OCI-LY1 (cell line): ENCODE measurements at regions not wholly inside any gene's neighbourhood (a gene's known extent, or its start where the extent isn't known, plus 50 kb on each side); places are given as distances from the start of the nearest gene placed in this dataset.

Experiments
- H2AFZ ChIP-seq: fragments of 200-600 bp; sonication (generic), shearing (Covaris generic); 2 replicates; pipeline ENCODE4 v1.6.0; 2014; ENCODE audit warnings: antibody characterized with exemption, mild to moderate bottlenecking, low read length
- H3F3A ChIP-seq: fragments of 200-600 bp; sonication (generic), shearing (Covaris generic); 2 replicates; pipeline ENCODE4 v1.6.0; 2014; ENCODE audit warnings: mild to moderate bottlenecking, antibody characterized with exemption, low read length, moderate library complexity; ENCODE audit not compliant: insufficient read depth
- H3K27ac ChIP-seq: fragments of 200-600 bp; sonication (generic); 2 replicates; pipeline ENCODE4 v1.5.1; 2014; ENCODE audit warnings: low read length, mixed run types, mild to moderate bottlenecking, low read depth; ENCODE audit not compliant: poor library complexity, severe bottlenecking
- H3K27me3 ChIP-seq: fragments of 200-600 bp; sonication (generic); 2 replicates; pipeline ENCODE4 v1.6.0; 2014; ENCODE audit warnings: antibody characterized with exemption, mild to moderate bottlenecking, low read length, moderate library complexity; ENCODE audit not compliant: insufficient read depth
- H3K36me3 ChIP-seq: fragments of 200-600 bp; sonication (generic); 2 replicates; pipeline ENCODE4 v1.6.1; 2014; ENCODE audit warnings: mild to moderate bottlenecking, antibody characterized with exemption, low read length, moderate library complexity, mixed read lengths; ENCODE audit not compliant: insufficient read depth
- H3K4me1 ChIP-seq: fragments of 200-600 bp; sonication (generic); 2 replicates; pipeline ENCODE4 v1.5.1; 2014; ENCODE audit warnings: mild to moderate bottlenecking, low read length, moderate library complexity; ENCODE audit not compliant: insufficient read depth, severe bottlenecking
- H3K4me2 ChIP-seq: fragments of 200-600 bp; sonication (generic), shearing (Covaris generic); 2 replicates; pipeline ENCODE4 v1.6.1; 2014; ENCODE audit warnings: low read length
- H3K4me3 ChIP-seq: fragments of 200-600 bp; sonication (generic); 2 replicates; pipeline ENCODE4 v1.5.1; 2014; ENCODE audit warnings: low read length, low read depth, mild to moderate bottlenecking, mixed read lengths; ENCODE audit not compliant: poor library complexity, severe bottlenecking
- H3K79me2 ChIP-seq: fragments of 200-600 bp; shearing (Covaris generic); 2 replicates; pipeline ENCODE4 v1.6.1; 2016; ENCODE audit warnings: mixed run types, low read length, mixed read lengths; ENCODE audit not compliant: insufficient read depth
- H3K9ac ChIP-seq: fragments of 200-600 bp; sonication (generic), shearing (Covaris generic); 2 replicates; pipeline ENCODE4 v1.6.1; 2014; ENCODE audit warnings: mild to moderate bottlenecking, low read length, mixed read lengths
- H3K9me2 ChIP-seq: fragments of 200-600 bp; sonication (generic), shearing (Covaris generic); 2 replicates; pipeline ENCODE4 v1.6.1; 2014; ENCODE audit warnings: low read depth, mild to moderate bottlenecking, low read length, mixed read lengths
- H3K9me3 ChIP-seq: fragments of 200-600 bp; shearing (Covaris generic); 2 replicates; pipeline ENCODE4 v1.6.1; 2014; ENCODE audit warnings: low read length, mixed read lengths
- H4K20me1 ChIP-seq: fragments of 200-600 bp; sonication (generic), shearing (Covaris generic); 2 replicates; pipeline ENCODE4 v1.6.0; 2016; ENCODE audit warnings: mild to moderate bottlenecking, low read length; ENCODE audit not compliant: insufficient read depth
- EZH2 ChIP-seq: fragments of 200-600 bp; sonication (generic), shearing (Covaris generic); IDR thresholded peaks from 2 replicates; pipeline ENCODE4 v1.8.0; 2017; ENCODE audit warnings: borderline replicate concordance, mixed run types, mild to moderate bottlenecking, antibody characterized with exemption, low read length, moderate library complexity, mixed read lengths
- TF ChIP-seq, protein P1 (sequence below): fragments of 200-600 bp; sonication (generic), shearing (Covaris generic); IDR thresholded peaks from 2 replicates; pipeline ENCODE4 v1.5.1; 2017; ENCODE audit warnings: mild to moderate bottlenecking, antibody characterized with exemption, low read length, moderate library complexity, mixed read lengths

DNA sequence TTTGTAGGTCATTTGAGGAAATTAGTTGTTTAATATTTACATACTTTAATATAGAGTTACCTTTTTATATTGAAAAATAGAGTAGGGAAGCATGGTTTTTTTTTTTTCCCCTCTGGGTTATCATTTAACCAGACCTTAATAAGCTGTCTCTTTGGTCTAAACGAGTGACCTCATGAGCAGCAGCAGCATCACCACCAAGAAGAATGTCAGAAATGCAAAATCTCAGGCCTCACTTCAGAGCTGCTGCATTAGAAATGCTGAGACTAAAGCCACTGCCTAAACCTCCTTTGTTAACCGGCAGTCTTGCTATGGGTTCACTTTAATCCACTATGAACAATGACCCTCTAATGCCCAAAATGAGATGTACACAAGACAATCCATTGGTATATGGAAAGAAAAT, 733.7 kb upstream of the FAM98A start:
- TF ChIP-seq EZH2 = no peak
- TF ChIP-seq, protein P1, sequence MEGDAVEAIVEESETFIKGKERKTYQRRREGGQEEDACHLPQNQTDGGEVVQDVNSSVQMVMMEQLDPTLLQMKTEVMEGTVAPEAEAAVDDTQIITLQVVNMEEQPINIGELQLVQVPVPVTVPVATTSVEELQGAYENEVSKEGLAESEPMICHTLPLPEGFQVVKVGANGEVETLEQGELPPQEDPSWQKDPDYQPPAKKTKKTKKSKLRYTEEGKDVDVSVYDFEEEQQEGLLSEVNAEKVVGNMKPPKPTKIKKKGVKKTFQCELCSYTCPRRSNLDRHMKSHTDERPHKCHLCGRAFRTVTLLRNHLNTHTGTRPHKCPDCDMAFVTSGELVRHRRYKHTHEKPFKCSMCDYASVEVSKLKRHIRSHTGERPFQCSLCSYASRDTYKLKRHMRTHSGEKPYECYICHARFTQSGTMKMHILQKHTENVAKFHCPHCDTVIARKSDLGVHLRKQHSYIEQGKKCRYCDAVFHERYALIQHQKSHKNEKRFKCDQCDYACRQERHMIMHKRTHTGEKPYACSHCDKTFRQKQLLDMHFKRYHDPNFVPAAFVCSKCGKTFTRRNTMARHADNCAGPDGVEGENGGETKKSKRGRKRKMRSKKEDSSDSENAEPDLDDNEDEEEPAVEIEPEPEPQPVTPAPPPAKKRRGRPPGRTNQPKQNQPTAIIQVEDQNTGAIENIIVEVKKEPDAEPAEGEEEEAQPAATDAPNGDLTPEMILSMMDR = no peak
- H3F3A ChIP-seq = no peaks in the 10 kb centered on the region

DNA sequence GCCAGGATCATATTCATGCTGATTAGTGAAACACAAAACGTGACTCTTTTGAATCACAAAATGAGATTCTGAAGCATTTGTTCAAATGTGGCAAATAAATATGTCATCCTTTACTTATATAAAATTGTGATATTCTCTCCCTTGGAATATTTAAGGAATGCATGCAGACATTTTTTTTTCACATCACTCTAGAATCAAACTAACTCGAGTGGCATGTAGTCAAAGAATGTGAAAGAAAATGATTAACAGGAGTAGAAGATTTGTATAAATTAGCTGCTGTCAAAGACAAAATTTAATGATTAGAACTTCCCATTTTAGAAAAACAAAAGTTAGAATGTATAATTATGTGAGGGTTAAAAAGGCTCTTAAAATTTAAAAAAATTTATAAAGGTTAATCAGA, 721.0 kb upstream of the FAM98A start:
- Histone ChIP-seq H3K79me2 (no peaks in the 10 kb centered on the region), H3K9ac (no peak overlapping the region), H3K9me3 (no peaks in the 10 kb centered on the region), H3K4me3 (no peak overlapping the region), H2AFZ (no peak overlapping the region), H3K27ac (no peak overlapping the region), H3F3A (no peaks in the 10 kb centered on the region), H3K36me3 (no peaks in the 10 kb centered on the region), H3K9me2 (no peaks in the 10 kb centered on the region), H4K20me1 (no peaks in the 10 kb centered on the region), H3K27me3 (no peaks in the 10 kb centered on the region), H3K4me2 (no peak overlapping the region), H3K4me1 (no peaks in the 10 kb centered on the region)
- TF ChIP-seq EZH2 = no peak
- TF ChIP-seq, protein P1 = no peak

More for the DNA sequence above, 733.7 kb upstream of the FAM98A start:
- Histone ChIP-seq H2AFZ (no peak overlapping the region), H3K9ac (no peak overlapping the region), H3K27me3 (no peaks in the 10 kb centered on the region), H3K4me2 (no peak overlapping the region), H3K9me3 (no peaks in the 10 kb centered on the region), H3K27ac (no peak overlapping the region), H3K4me3 (no peak overlapping the region), H3K79me2 (no peaks in the 10 kb centered on the region), H3K36me3 (no peaks in the 10 kb centered on the region), H3K9me2 (no peaks in the 10 kb centered on the region), H3K4me1 (no peaks in the 10 kb centered on the region), H4K20me1 (no peaks in the 10 kb centered on the region)

DNA sequence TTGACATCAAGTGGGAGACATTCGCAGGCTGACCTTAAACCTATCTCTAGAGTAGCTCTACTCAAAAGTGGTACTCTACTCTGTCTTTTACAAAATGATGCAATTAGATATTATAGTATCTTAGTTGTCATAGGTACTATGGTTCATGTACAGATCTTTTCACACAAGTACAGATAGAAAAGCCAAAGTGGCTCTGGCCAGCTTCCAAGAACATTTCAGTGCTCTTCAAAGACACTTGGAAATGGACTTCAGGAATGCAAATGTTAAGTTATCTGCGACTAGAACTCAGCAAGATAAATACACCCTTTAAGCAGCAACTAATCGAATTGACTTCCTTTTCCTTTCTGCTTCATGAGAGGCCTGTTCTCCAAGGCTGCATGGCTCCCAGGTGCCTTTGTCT, 718.7 kb upstream of the FAM98A start:
- no peaks in the 10 kb centered on the region for H3F3A ChIP-seq

More for the DNA sequence above, 718.7 kb upstream of the FAM98A start:
- no peaks in the 10 kb centered on the region for H3K9me2 ChIP-seq
- H4K20me1 ChIP-seq = no peaks in the 10 kb centered on the region
- H3K27me3 ChIP-seq = no peaks in the 10 kb centered on the region
- H3K79me2 ChIP-seq = no peaks in the 10 kb centered on the region
- no peaks in the 10 kb centered on the region for H3K4me1 ChIP-seq
- TF ChIP-seq, protein P1 = no peak
- TF ChIP-seq EZH2 = no peak
- H3K4me3 ChIP-seq = no peak overlapping the region
- no peaks in the 10 kb centered on the region for H3K36me3 ChIP-seq
- H2AFZ ChIP-seq = no peak overlapping the region
- no peaks in the 10 kb centered on the region for H3K9me3 ChIP-seq
- no peak overlapping the region for H3K27ac ChIP-seq
- H3K4me2 ChIP-seq = no peak overlapping the region
- no peak overlapping the region for H3K9ac ChIP-seq
